Adrenal gland (tissue), 5 donors: ENCODE measurements at regions not wholly inside any gene's neighbourhood (a gene's known extent, or its start where the extent isn't known, plus 50 kb on each side); places are given as distances from the start of the nearest gene placed in this dataset.

Experiments
- CTCF ChIP-seq, 6 experiments: fragments of 450-650 bp in 4 of 6; fragments of 200-600 bp in 2 of 6; sonication (generic) in 1 of 6; IDR thresholded peaks; 1 replicate in 5 of 6; 2 replicates in 1 of 6; pipeline versions ENCODE4 v1.5.1 to v1.8.0; 2016 to 2021; ENCODE audit warnings: antibody characterized with exemption in 6 of 6, mild to moderate bottlenecking in 2 of 6, moderate library complexity in 1 of 6
- POLR2A ChIP-seq, 2 donors: fragments of 450-650 bp; IDR thresholded peaks; one replicate each; pipeline ENCODE4 v1.6.1; 2017; ENCODE audit warnings: antibody characterized with exemption in 2 of 2, mild to moderate bottlenecking in 2 of 2, moderate library complexity in 1 of 2
- donor health status: DM: no; HTN: no; CAD: no.

- no peak for TF ChIP-seq CTCF (IDR thresholded peaks at IDR 0.05)
- TF ChIP-seq POLR2A (IDR thresholded peaks at IDR 0.05) = no peak
Measured at GRCh38 chr11:92663539-92663938, 305.9 kb upstream of the MTNR1B start.
